ENCODE measurements at regions not wholly inside any gene's neighbourhood (a gene's known extent, or its start where the extent isn't known, plus 50 kb on each side); places are given as distances from the start of the nearest gene placed in this dataset.

DNA sequence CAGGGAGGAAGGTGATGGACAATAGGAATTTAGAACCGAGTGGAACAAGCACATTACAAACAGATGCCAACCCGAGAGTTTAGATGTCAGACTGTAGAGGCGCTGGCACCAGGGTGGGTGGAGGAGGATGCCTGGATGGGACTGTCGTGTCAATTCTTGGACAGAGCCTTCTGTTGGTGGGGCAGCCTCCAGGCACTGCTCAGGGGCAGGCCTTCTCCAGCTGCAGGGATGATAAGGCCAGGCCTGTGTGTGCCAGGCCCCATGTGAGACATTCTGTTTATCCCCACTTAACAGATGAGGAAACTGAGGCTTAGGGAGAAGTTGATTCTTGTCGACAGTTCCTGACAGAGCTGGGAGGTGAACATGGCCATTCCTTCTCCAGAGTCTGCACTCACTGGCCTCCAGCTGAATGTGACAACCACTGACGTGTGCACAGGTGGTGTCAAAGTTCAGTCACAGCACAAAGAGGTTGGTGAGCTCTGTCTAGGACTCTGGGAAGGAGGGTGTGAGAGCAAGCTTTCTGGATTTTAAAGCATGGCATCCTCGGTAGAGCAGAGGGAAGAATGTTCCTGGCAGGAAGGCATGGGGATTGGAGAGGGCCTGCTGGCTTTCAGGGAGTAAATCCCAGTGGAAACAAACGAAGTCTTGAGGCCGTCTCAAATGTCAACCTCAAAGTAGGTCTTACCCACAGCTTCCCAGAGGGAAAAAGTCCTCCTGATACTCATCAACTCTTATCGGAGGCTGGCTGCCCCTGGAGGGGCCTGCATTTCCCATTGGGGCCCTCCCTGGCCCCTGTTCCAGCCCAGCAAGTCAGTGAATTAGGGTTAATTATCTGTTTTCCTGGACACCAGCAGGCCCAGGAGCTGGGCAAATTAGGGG lies 52.4 kb downstream of the GLI2 start:
- TF ChIP-seq POLR2A (IDR thresholded peaks at IDR 0.05; ENCODE audit: low read length) = no peak
- TF ChIP-seq GATA1 (IDR thresholded peaks at IDR 0.05; ENCODE audit: low read depth, low read length) = no peak

Measured in erythroblast (primary cell).